DND-41 (cell line): ENCODE measurements at regions not wholly inside any gene's neighbourhood (a gene's known extent, or its start where the extent isn't known, plus 50 kb on each side); places are given as distances from the start of the nearest gene placed in this dataset.

Source experiments
- ATAC-seq: fragments of 200-7000 bp; cut with Tn5 transposase; 3 replicates; pipeline ENCODE4 v1.9.1; 2021; ENCODE audit warnings: low read depth; ENCODE audit not compliant: insufficient read depth
- DNase-seq: peaks from one replicate; pipeline ENCODE4 v3.0.0-alpha.2; 2020
- H2AFZ ChIP-seq: 2 replicates; pipeline ENCODE4 v1.6.0; 2012; ENCODE audit warnings: low read depth, low read length
- H3K27ac ChIP-seq: 2 replicates; pipeline ENCODE4 v1.5.1; 2012; ENCODE audit warnings: low read length, inconsistent platforms
- H3K27me3 ChIP-seq: fragments of 200-600 bp; sonication (generic); 2 replicates; pipeline ENCODE4 v1.6.0; 2012; ENCODE audit warnings: low read length, mild to moderate bottlenecking, inconsistent platforms; ENCODE audit not compliant: insufficient read depth, poor library complexity
- H3K36me3 ChIP-seq: 2 replicates; pipeline ENCODE4 v1.5.1; 2012; ENCODE audit warnings: low read length, inconsistent platforms; ENCODE audit not compliant: insufficient read depth
- H3K4me1 ChIP-seq: 2 replicates; pipeline ENCODE4 v1.5.1; 2012; ENCODE audit warnings: mild to moderate bottlenecking, low read length; ENCODE audit not compliant: insufficient read depth
- H3K4me2 ChIP-seq: 2 replicates; pipeline ENCODE4 v1.6.0; 2012; ENCODE audit warnings: mild to moderate bottlenecking, moderate library complexity, low read length, inconsistent platforms; ENCODE audit not compliant: insufficient read depth
- H3K4me3 ChIP-seq, 2 experiments: fragments of 200-600 bp in 1 of 2; shearing (Covaris generic) in 1 of 2; 2 replicates each; pipeline ENCODE4 v1.5.1; 2012 to 2016; ENCODE audit warnings: inconsistent platforms in 2 of 2, low read length in 2 of 2, mild to moderate bottlenecking in 2 of 2, low read depth in 1 of 2, moderate library complexity in 1 of 2
- H3K79me2 ChIP-seq: 2 replicates; pipeline ENCODE4 v1.6.0; 2012; ENCODE audit warnings: low read length, inconsistent platforms; ENCODE audit not compliant: insufficient read depth
- H3K9ac ChIP-seq: 2 replicates; pipeline ENCODE4 v1.6.0; 2012; ENCODE audit warnings: low read depth, mild to moderate bottlenecking, inconsistent platforms, low read length, moderate library complexity
- H3K9me3 ChIP-seq: 2 replicates; pipeline ENCODE4 v1.5.1; 2012; ENCODE audit warnings: low read length, moderate library complexity, mild to moderate bottlenecking, inconsistent platforms; ENCODE audit not compliant: insufficient read depth, severe bottlenecking
- H4K20me1 ChIP-seq: 2 replicates; pipeline ENCODE4 v1.6.0; 2012; ENCODE audit warnings: low read length; ENCODE audit not compliant: insufficient read depth
- CTCF ChIP-seq: IDR thresholded peaks from 2 replicates; pipeline ENCODE4 v1.5.1; 2012; ENCODE audit warnings: borderline replicate concordance, low read length, moderate library complexity, mild to moderate bottlenecking; ENCODE audit not compliant: poor library complexity, severe bottlenecking; ENCODE audit errors: extremely low read depth
- EZH2 ChIP-seq: IDR thresholded peaks from 3 replicates; pipeline ENCODE4 v1.6.1; 2012; ENCODE audit warnings: borderline replicate concordance, low read depth, mild to moderate bottlenecking, moderate library complexity, low read length, inconsistent platforms; ENCODE audit not compliant: severe bottlenecking

- H3K4me2 ChIP-seq: no peak overlapping the region
- H3K36me3 ChIP-seq: no peaks in the 10 kb centered on the region
- DNase-seq (no peak), ATAC-seq (no peak)
- H2AFZ ChIP-seq: no peak overlapping the region
- no peaks in the 10 kb centered on the region for H3K79me2 ChIP-seq
- H3K4me3 ChIP-seq: no peak overlapping the region
- TF ChIP-seq CTCF: no peak
- TF ChIP-seq EZH2: no peak
- no peaks in the 10 kb centered on the region for H3K9me3 ChIP-seq
- no peaks in the 10 kb centered on the region for H4K20me1 ChIP-seq
- no peaks in the 10 kb centered on the region for H3K4me1 ChIP-seq
- H3K9ac ChIP-seq: no peak overlapping the region
- H3K27me3 ChIP-seq: no peaks in the 10 kb centered on the region
- H3K27ac ChIP-seq: no peak overlapping the region
Measured at GRCh38 chr2:149832324-149832723, 244.7 kb upstream of the MMADHC start.

- Histone ChIP-seq H3K4me3 (no peak overlapping the region), H3K4me1 (no peaks in the 10 kb centered on the region), H4K20me1 (no peaks in the 10 kb centered on the region), H3K9ac (no peak overlapping the region), H2AFZ (no peak overlapping the region), H3K9me3 (no peaks in the 10 kb centered on the region), H3K4me2 (no peak overlapping the region), H3K36me3 (no peaks in the 10 kb centered on the region), H3K27ac (no peak overlapping the region), H3K27me3 (no peaks in the 10 kb centered on the region), H3K79me2 (no peaks in the 10 kb centered on the region)
- TF ChIP-seq EZH2: no peak
- no peak for TF ChIP-seq CTCF
- ATAC-seq: no peak
- no peak for DNase-seq
Measured at GRCh38 chr2:149828520-149829210, 241.1 kb upstream of the MMADHC start.

- TF ChIP-seq EZH2 (no peak), CTCF (no peak)
- Histone ChIP-seq H3K27ac (no peak overlapping the region), H3K27me3 (no peaks in the 10 kb centered on the region), H3K79me2 (no peaks in the 10 kb centered on the region), H3K9me3 (no peaks in the 10 kb centered on the region), H3K4me2 (no peak overlapping the region), H2AFZ (no peak overlapping the region), H3K9ac (no peak overlapping the region), H4K20me1 (no peaks in the 10 kb centered on the region), H3K4me1 (no peaks in the 10 kb centered on the region), H3K4me3 (no peak overlapping the region), H3K36me3 (no peaks in the 10 kb centered on the region)
- DNase-seq (no peak), ATAC-seq (no peak)
Measured at GRCh38 chr2:149827585-149828126, 240.1 kb upstream of the MMADHC start.
